GM12873 (cell line): ENCODE measurements at regions not wholly inside any gene's neighbourhood (a gene's known extent, or its start where the extent isn't known, plus 50 kb on each side); places are given as distances from the start of the nearest gene placed in this dataset.

Experiments used
- TF ChIP-seq, protein P1 (sequence below): IDR thresholded peaks from 2 replicates; pipeline ENCODE4 v1.5.1; 2012; ENCODE audit warnings: low read depth, mild to moderate bottlenecking, moderate library complexity, low read length, control low read depth; ENCODE audit not compliant: insufficient read depth; ENCODE audit errors: missing control alignments

DNA sequence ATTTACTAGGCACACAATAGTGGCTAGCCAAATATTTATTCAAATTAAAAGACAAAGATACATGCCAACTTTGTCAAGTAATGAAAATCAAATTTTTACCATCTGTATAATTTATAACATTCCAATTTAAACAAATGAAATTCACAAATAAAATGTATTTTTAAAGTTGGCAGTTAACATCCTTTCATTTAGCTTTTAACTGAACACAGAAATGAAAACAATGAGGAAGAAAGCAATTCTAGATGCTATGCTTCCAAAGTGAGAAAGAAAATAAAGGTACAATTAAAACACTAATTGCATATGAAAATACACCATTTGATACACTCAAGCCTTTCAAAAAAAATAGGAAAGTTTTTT lies 123.1 kb downstream of the MPP7 start:
- TF ChIP-seq, protein P1, sequence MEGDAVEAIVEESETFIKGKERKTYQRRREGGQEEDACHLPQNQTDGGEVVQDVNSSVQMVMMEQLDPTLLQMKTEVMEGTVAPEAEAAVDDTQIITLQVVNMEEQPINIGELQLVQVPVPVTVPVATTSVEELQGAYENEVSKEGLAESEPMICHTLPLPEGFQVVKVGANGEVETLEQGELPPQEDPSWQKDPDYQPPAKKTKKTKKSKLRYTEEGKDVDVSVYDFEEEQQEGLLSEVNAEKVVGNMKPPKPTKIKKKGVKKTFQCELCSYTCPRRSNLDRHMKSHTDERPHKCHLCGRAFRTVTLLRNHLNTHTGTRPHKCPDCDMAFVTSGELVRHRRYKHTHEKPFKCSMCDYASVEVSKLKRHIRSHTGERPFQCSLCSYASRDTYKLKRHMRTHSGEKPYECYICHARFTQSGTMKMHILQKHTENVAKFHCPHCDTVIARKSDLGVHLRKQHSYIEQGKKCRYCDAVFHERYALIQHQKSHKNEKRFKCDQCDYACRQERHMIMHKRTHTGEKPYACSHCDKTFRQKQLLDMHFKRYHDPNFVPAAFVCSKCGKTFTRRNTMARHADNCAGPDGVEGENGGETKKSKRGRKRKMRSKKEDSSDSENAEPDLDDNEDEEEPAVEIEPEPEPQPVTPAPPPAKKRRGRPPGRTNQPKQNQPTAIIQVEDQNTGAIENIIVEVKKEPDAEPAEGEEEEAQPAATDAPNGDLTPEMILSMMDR, result no peak

- TF ChIP-seq, protein P1, result peak; percentile 62
These were observed 123.7 kb downstream of the MPP7 start for GRCh38 chr10:28179006-28179742.

GRCh38 chr10:28177944-28178637 lies 124.8 kb downstream of the MPP7 start:
- TF ChIP-seq, protein P1, result no peak

GRCh38 chr10:28172223-28172610 lies 130.6 kb downstream of the MPP7 start:
- TF ChIP-seq, protein P1, result no peak

DNA sequence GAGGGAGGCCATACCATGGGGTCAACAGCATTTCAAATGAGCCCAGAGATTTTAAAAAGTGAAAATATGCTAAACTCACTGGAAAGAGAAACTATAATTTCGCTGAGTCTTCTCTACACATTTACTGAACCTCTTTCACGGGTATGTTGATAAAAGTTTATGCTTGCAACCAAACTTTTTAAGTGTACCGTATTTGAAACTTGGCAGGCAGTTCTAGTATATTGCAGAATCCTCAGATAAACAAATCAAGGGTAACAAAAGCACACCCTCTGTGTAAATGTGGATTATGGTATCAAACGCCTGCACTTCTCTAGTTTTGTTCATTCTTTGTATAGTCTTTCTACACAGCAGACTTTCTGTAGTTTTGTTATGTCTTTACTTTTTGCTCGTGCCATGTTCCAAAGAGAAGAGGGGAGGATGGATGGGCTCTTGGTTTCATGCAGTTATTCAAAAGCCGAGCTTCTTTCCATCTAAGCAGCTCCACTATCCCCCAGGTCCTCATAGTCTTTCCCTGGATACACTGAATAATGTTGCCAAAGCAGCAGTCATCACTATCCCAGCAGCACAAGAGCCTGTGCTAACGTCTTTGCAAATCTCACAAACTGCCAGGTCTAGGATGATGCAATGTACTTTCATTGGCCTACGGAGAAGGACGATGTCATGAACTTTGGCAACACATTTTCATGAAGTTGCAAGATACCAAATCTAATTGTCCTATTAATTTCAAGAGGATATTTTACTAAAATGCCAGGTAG lies 131.2 kb downstream of the MPP7 start:
- TF ChIP-seq, protein P1, result no peak

- TF ChIP-seq, protein P1, result no peak
These were observed 133.3 kb downstream of the MPP7 start for GRCh38 chr10:28169525-28169924.

DNA sequence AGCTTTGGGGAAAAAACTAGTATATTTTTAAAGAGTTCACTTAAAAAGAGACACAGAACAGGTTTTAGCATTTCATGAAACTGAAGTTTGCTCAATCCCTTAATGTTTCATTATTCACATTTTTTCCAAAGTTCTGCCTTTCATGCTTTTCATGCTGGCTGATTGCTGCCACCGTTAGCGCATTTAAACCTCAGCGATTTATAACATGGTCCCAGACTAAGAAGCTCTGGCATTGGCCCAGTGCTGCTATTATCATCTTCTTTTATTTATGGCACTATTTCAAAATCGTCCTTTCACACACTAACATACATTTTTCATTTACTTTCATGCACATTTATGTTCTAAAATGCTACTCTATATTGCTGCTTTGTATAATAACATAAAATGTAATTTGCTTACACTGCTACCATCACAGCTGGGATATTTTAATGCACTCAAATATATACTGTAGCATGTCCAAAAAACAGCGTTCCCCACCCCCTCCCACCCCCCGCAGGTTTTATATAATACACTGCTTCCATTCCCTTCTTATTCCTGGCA lies 141.9 kb downstream of the MPP7 start:
- TF ChIP-seq, protein P1, result no peak
